Naive thymus-derived CD4-positive, alpha-beta T cell (primary cell): ENCODE measurements at regions not wholly inside any gene's neighbourhood (a gene's known extent, or its start where the extent isn't known, plus 50 kb on each side); places are given as distances from the start of the nearest gene placed in this dataset.
A peak's percentile ranks its signal among the peaks of the same experiment; 100 is the strongest.

ENCODE experiments used
- ATAC-seq: fragments of 150-1000 bp; cut with Tn5 transposase; 2 replicates; pipeline ENCODE4 v1.10.0; 2021; ENCODE audit warnings: mild to moderate bottlenecking, moderate library complexity
- CTCF ChIA-PET: fragments of 350-600 bp; sonication (Branson Sonifier 250); formaldehyde crosslinking; loops from one replicate; lab custom pipeline; 2021; ENCODE audit warnings: antibody characterized with exemption; lab: Charles Lee
- POLR2A ChIA-PET: fragments of 350-600 bp; sonication (Branson Sonifier 250); formaldehyde crosslinking; loops from one replicate; lab custom pipeline; 2021; ENCODE audit warnings: antibody characterized with exemption, inconsistent platforms; lab: Charles Lee
- DNase-seq, 9 donors: peaks; one replicate each; pipeline versions ENCODE4 v3.0.0 to v3.0.0-alpha.2; 2020 to 2022; ENCODE audit warnings: mixed read lengths in 1 of 9
- H3K27ac ChIP-seq: one replicate; pipeline ENCODE4 v1.7.0; 2013; ENCODE audit warnings: mild to moderate bottlenecking, low read depth, low read length, moderate library complexity
- H3K27me3 ChIP-seq, 2 donors: one replicate each; pipeline ENCODE4 v1.7.0; 2013; ENCODE audit warnings: low read length in 2 of 2, mild to moderate bottlenecking in 2 of 2, moderate library complexity in 2 of 2; ENCODE audit not compliant: control insufficient read depth in 2 of 2, insufficient read depth in 2 of 2
- H3K36me3 ChIP-seq, 3 experiments: 1 replicate in 2 of 3; 2 replicates in 1 of 3; pipeline ENCODE4 v1.7.0; 2013; ENCODE audit warnings: low read length in 3 of 3, mild to moderate bottlenecking in 3 of 3, moderate library complexity in 1 of 3; ENCODE audit not compliant: insufficient read depth in 3 of 3, control insufficient read depth in 2 of 3
- H3K4me1 ChIP-seq, 2 donors: one replicate each; pipeline ENCODE4 v1.7.0; 2013; ENCODE audit warnings: low read length in 2 of 2, mild to moderate bottlenecking in 2 of 2, moderate library complexity in 1 of 2; ENCODE audit not compliant: control insufficient read depth in 2 of 2, insufficient read depth in 2 of 2
- H3K4me3 ChIP-seq: 2 replicates; pipeline ENCODE4 v1.7.0; 2013; ENCODE audit warnings: mild to moderate bottlenecking, low read length
- H3K9me3 ChIP-seq, 3 experiments: 1 replicate in 2 of 3; 2 replicates in 1 of 3; pipeline ENCODE4 v1.7.0; 2013; ENCODE audit warnings: low read length in 3 of 3; ENCODE audit not compliant: control insufficient read depth in 2 of 3
- H3K27ac Mint-ChIP-seq, 9 donors: one replicate each; pipeline ENCODE4 v1.8.0; 2020 to 2022; ENCODE audit warnings: mixed read lengths in 9 of 9, mild to moderate bottlenecking in 8 of 9, moderate library complexity in 5 of 9, inconsistent platforms in 2 of 9
- H3K27me3 Mint-ChIP-seq, 5 donors: one replicate each; pipeline ENCODE4 v1.8.0; 2021 to 2022; ENCODE audit warnings: mixed read lengths in 5 of 5, mild to moderate bottlenecking in 1 of 5
- H3K36me3 Mint-ChIP-seq, 5 donors: one replicate each; pipeline ENCODE4 v1.8.0; 2020 to 2022; ENCODE audit warnings: mixed read lengths in 5 of 5, mild to moderate bottlenecking in 3 of 5, inconsistent platforms in 1 of 5
- H3K4me1 Mint-ChIP-seq, 7 donors: one replicate each; pipeline ENCODE4 v1.8.0; 2020 to 2022; ENCODE audit warnings: mixed read lengths in 7 of 7, mild to moderate bottlenecking in 3 of 7, inconsistent platforms in 1 of 7
- H3K4me3 Mint-ChIP-seq, 10 donors: one replicate each; pipeline ENCODE4 v1.8.0; 2020 to 2022; ENCODE audit warnings: mild to moderate bottlenecking in 10 of 10, mixed read lengths in 10 of 10, moderate library complexity in 6 of 10, inconsistent platforms in 2 of 10
- H3K9me3 Mint-ChIP-seq, 11 donors: one replicate each; pipeline ENCODE4 v1.8.0; 2020 to 2022; ENCODE audit warnings: mixed read lengths in 11 of 11, mild to moderate bottlenecking in 4 of 11, inconsistent platforms in 1 of 11, moderate library complexity in 1 of 11
- intact Hi-C, 2 donors: fragments of 100-400 bp; cut with micrococcal nuclease; formaldehyde crosslinking; loops; one replicate each; pipeline ENCODE4 v1.15.1; 2023

- Histone ChIP-seq H3K36me3 (no peaks in the 10 kb centered on the region), H3K4me3 (no peak overlapping the region), H3K9me3 (no peaks in the 10 kb centered on the region), H3K27ac (no peak overlapping the region), H3K4me1 (no peaks in the 10 kb centered on the region), H3K27me3 (no peaks in the 10 kb centered on the region)
- intact Hi-C loops: no loop called here
- Mint-ChIP-seq H3K36me3 (no peaks in the 10 kb centered on the region), H3K27ac (peak overlapping the region in 1 of 9 donors; percentile 50), H3K27me3 (peaks cover 0 to 12% (median 8%) of the 10 kb centered on the region in 5 donors), H3K4me1 (peaks cover 0 to 2% (median 0%) of the 10 kb centered on the region in 7 donors), H3K9me3 (no peaks in the 10 kb centered on the region), H3K4me3 (peak overlapping the region in 1 of 10 donors; percentile 50)
- POLR2A ChIA-PET: no interaction called here
- DNase-seq: no peak
- no peak for ATAC-seq
- CTCF ChIA-PET: no interaction called here
Measured at GRCh38 chr13:31056644-31057271, 104.9 kb downstream of the HSPH1 start.

- intact Hi-C loops: no loop called here
- no peak for DNase-seq
- Histone ChIP-seq H3K36me3 (no peaks in the 10 kb centered on the region), H3K27me3 (no peaks in the 10 kb centered on the region), H3K4me1 (no peaks in the 10 kb centered on the region), H3K4me3 (no peak overlapping the region), H3K27ac (no peak overlapping the region), H3K9me3 (no peaks in the 10 kb centered on the region)
- POLR2A ChIA-PET: no interaction called here
- Mint-ChIP-seq H3K9me3 (no peaks in the 10 kb centered on the region), H3K4me3 (no peak overlapping the region), H3K27me3 (peaks cover 0 to 11% (median 8%) of the 10 kb centered on the region in 5 donors), H3K36me3 (no peaks in the 10 kb centered on the region), H3K4me1 (peaks cover 0 to 12% (median 0%) of the 10 kb centered on the region in 7 donors), H3K27ac (no peak overlapping the region)
- ATAC-seq: peak; percentile 24
- CTCF ChIA-PET: no interaction called here
Measured at GRCh38 chr13:31055589-31055988, 106.1 kb downstream of the HSPH1 start.

- intact Hi-C loops: no loop called here
- no peak overlapping the region for H3K4me3 ChIP-seq
- Mint-ChIP-seq H3K4me1 (peaks cover 0 to 12% (median 0%) of the 10 kb centered on the region in 7 donors), H3K27ac (no peak overlapping the region), H3K36me3 (no peaks in the 10 kb centered on the region), H3K27me3 (peaks cover 0 to 14% (median 6%) of the 10 kb centered on the region in 5 donors), H3K9me3 (no peaks in the 10 kb centered on the region), H3K4me3 (no peak overlapping the region)
- ChIA-PET CTCF (no interaction called here), POLR2A (no interaction called here)
- no peak overlapping the region for H3K27ac ChIP-seq
- no peak for DNase-seq
- no peaks in the 10 kb centered on the region for H3K4me1 ChIP-seq
- H3K36me3 ChIP-seq: no peaks in the 10 kb centered on the region
- no peaks in the 10 kb centered on the region for H3K9me3 ChIP-seq
- no peaks in the 10 kb centered on the region for H3K27me3 ChIP-seq
- no peak for ATAC-seq
Measured at GRCh38 chr13:31054632-31055031, 107.1 kb downstream of the HSPH1 start.

- no peak overlapping the region for H3K4me3 ChIP-seq
- no peaks in the 10 kb centered on the region for H3K36me3 ChIP-seq
- Mint-ChIP-seq H3K9me3 (no peaks in the 10 kb centered on the region), H3K27me3 (peaks cover 0 to 14% (median 6%) of the 10 kb centered on the region in 5 donors), H3K27ac (no peak overlapping the region), H3K4me1 (peaks cover 0 to 12% (median 0%) of the 10 kb centered on the region in 7 donors), H3K4me3 (no peak overlapping the region), H3K36me3 (no peaks in the 10 kb centered on the region)
- no peaks in the 10 kb centered on the region for H3K27me3 ChIP-seq
- POLR2A ChIA-PET: no interaction called here
- H3K27ac ChIP-seq: no peak overlapping the region
- CTCF ChIA-PET: no interaction called here
- H3K4me1 ChIP-seq: no peaks in the 10 kb centered on the region
- intact Hi-C loops: no loop called here
- ATAC-seq (no peak), DNase-seq (no peak)
- no peaks in the 10 kb centered on the region for H3K9me3 ChIP-seq
Measured at GRCh38 chr13:31053896-31054295, 107.8 kb downstream of the HSPH1 start.

- CTCF ChIA-PET: no interaction called here
- no peak for DNase-seq
- intact Hi-C loops: no loop called here
- H3K9me3 Mint-ChIP-seq: no peaks in the 10 kb centered on the region
- H3K27ac ChIP-seq: no peak overlapping the region
- no peak overlapping the region for H3K27ac Mint-ChIP-seq
- no peaks in the 10 kb centered on the region for H3K36me3 Mint-ChIP-seq
- no peaks in the 10 kb centered on the region for H3K36me3 ChIP-seq
- POLR2A ChIA-PET: no interaction called here
- no peak for ATAC-seq
- H3K4me1 ChIP-seq: no peaks in the 10 kb centered on the region
- no peak overlapping the region for H3K4me3 Mint-ChIP-seq
- no peak overlapping the region for H3K4me3 ChIP-seq
- no peaks in the 10 kb centered on the region for H3K9me3 ChIP-seq
- peaks cover 0 to 14% (median 6%) of the 10 kb centered on the region in 5 donors for H3K27me3 Mint-ChIP-seq
- peaks cover 0 to 12% (median 0%) of the 10 kb centered on the region in 7 donors for H3K4me1 Mint-ChIP-seq
- no peaks in the 10 kb centered on the region for H3K27me3 ChIP-seq
Measured at GRCh38 chr13:31053091-31053490, 108.6 kb downstream of the HSPH1 start.

- Mint-ChIP-seq H3K4me1 (peaks cover 0 to 12% (median 0%) of the 10 kb centered on the region in 7 donors), H3K27me3 (peaks cover 0 to 14% (median 6%) of the 10 kb centered on the region in 5 donors), H3K4me3 (no peak overlapping the region), H3K27ac (no peak overlapping the region), H3K36me3 (no peaks in the 10 kb centered on the region), H3K9me3 (no peaks in the 10 kb centered on the region)
- no peaks in the 10 kb centered on the region for H3K9me3 ChIP-seq
- no peak overlapping the region for H3K4me3 ChIP-seq
- no peaks in the 10 kb centered on the region for H3K27me3 ChIP-seq
- DNase-seq: no peak
- H3K36me3 ChIP-seq: no peaks in the 10 kb centered on the region
- H3K27ac ChIP-seq: no peak overlapping the region
- H3K4me1 ChIP-seq: no peaks in the 10 kb centered on the region
- ChIA-PET CTCF (no interaction called here), POLR2A (no interaction called here)
- intact Hi-C loops: no loop called here
- ATAC-seq: no peak
Measured at GRCh38 chr13:31052478-31052877, 109.2 kb downstream of the HSPH1 start.

- no peaks in the 10 kb centered on the region for H3K4me1 ChIP-seq
- Mint-ChIP-seq H3K27ac (no peak overlapping the region), H3K27me3 (peaks cover 0 to 14% (median 6%) of the 10 kb centered on the region in 5 donors), H3K9me3 (no peaks in the 10 kb centered on the region), H3K4me3 (no peak overlapping the region), H3K36me3 (no peaks in the 10 kb centered on the region), H3K4me1 (peaks cover 0 to 12% (median 0%) of the 10 kb centered on the region in 7 donors)
- ChIA-PET POLR2A (no interaction called here), CTCF (interaction anchor here (0.6 kb wide), 1 partner anchor 793 kb away, joined by 5 read pairs; no protein-coding TSS in a partner anchor)
- no peaks in the 10 kb centered on the region for H3K27me3 ChIP-seq
- intact Hi-C loops: no loop called here
- DNase-seq (no peak), ATAC-seq (no peak)
- no peaks in the 10 kb centered on the region for H3K9me3 ChIP-seq
- H3K27ac ChIP-seq: no peak overlapping the region
- H3K36me3 ChIP-seq: no peaks in the 10 kb centered on the region
- no peak overlapping the region for H3K4me3 ChIP-seq
Measured at GRCh38 chr13:31051999-31052398, 109.7 kb downstream of the HSPH1 start.
